ENCODE measurements at regions not wholly inside any gene's neighbourhood (a gene's known extent, or its start where the extent isn't known, plus 50 kb on each side); places are given as distances from the start of the nearest gene placed in this dataset.

GRCh38 chrX:130995439-130995838 lies 62.7 kb upstream of the ARHGAP36 start:
- TF ChIP-seq GATA2 (CRISPR knock-in tag; IDR thresholded peaks at IDR 0.05) (no peak), CTCF (IDR thresholded peaks at IDR 0.05) (no peak), EP300 (IDR thresholded peaks at IDR 0.05; ENCODE audit: borderline replicate concordance in 1 of 2, low read depth in 1 of 2, low read length in 1 of 2) (no peak), RXRA (IDR thresholded peaks at IDR 0.05; ENCODE audit: borderline replicate concordance, low read depth) (no peak), NRF1 (IDR thresholded peaks at IDR 0.05; ENCODE audit: low read depth, low read length) (no peak), MAX (IDR thresholded peaks at IDR 0.05; ENCODE audit: low read depth) (no peak), SIN3A (IDR thresholded peaks at IDR 0.05; ENCODE audit: borderline replicate concordance, low read depth, low read length) (no peak), CHD2 (IDR thresholded peaks at IDR 0.05; ENCODE audit: low read length, partially characterized antibody) (no peak)

Data from SK-N-SH (cell line).